GM18951 (cell line): ENCODE measurements at regions not wholly inside any gene's neighbourhood (a gene's known extent, or its start where the extent isn't known, plus 50 kb on each side); places are given as distances from the start of the nearest gene placed in this dataset.

Experiments
- POLR2A ChIP-seq: IDR thresholded peaks from 4 replicates; pipeline ENCODE4 v1.6.1; 2011; ENCODE audit warnings: mild to moderate bottlenecking; ENCODE audit not compliant: insufficient read length, insufficient read depth; ENCODE audit errors: extremely low read depth
- in situ Hi-C: fragments of 300-500 bp; cut with MboI; formaldehyde crosslinking; loops from one replicate; pipeline ENCODE4 v1.12.0; 2022; ENCODE audit warnings: low sequenced_read_pairs, mixed read lengths, inconsistent platforms; ENCODE audit not compliant: unreplicated experiment

- in situ Hi-C loops: no loop called here
- TF ChIP-seq POLR2A: no peak
Measured at GRCh38 chr1:81174811-81175476, 625.8 kb upstream of the ADGRL2 start.

GRCh38 chr1:81174052-81174451 is 626.7 kb upstream of the ADGRL2 start:
- in situ Hi-C loops: no loop called here

GRCh38 chr1:81172483-81172882 is 628.3 kb upstream of the ADGRL2 start:
- TF ChIP-seq POLR2A: no peak
- in situ Hi-C loops: no loop called here

More at GRCh38 chr1:81174052-81174451, 626.7 kb upstream of the ADGRL2 start:
- TF ChIP-seq POLR2A: no peak

GRCh38 chr1:81170721-81171120 is 630.0 kb upstream of the ADGRL2 start:
- no peak for TF ChIP-seq POLR2A
- in situ Hi-C loops: no loop called here

- in situ Hi-C loops: no loop called here
- no peak for TF ChIP-seq POLR2A
Measured at GRCh38 chr1:81165963-81166362, 634.8 kb upstream of the ADGRL2 start.

- in situ Hi-C loops: no loop called here
- no peak for TF ChIP-seq POLR2A
Measured at GRCh38 chr1:81160696-81161095, 640.0 kb upstream of the ADGRL2 start.

GRCh38 chr1:81158592-81158991 is 642.1 kb upstream of the ADGRL2 start:
- TF ChIP-seq POLR2A: no peak

GRCh38 chr1:81157686-81158085 is 643.0 kb upstream of the ADGRL2 start:
- TF ChIP-seq POLR2A: no peak
- in situ Hi-C loops: no loop called here

More at GRCh38 chr1:81158592-81158991, 642.1 kb upstream of the ADGRL2 start:
- in situ Hi-C loops: no loop called here

- no peak for TF ChIP-seq POLR2A
- in situ Hi-C loops: no loop called here
Measured at GRCh38 chr1:81156887-81157286, 643.8 kb upstream of the ADGRL2 start.

- in situ Hi-C loops: no loop called here
- no peak for TF ChIP-seq POLR2A
Measured at GRCh38 chr1:81155131-81155530, 645.6 kb upstream of the ADGRL2 start.

GRCh38 chr1:81151206-81151605 is 649.5 kb upstream of the ADGRL2 start:
- no peak for TF ChIP-seq POLR2A
- in situ Hi-C loops: no loop called here

GRCh38 chr1:81149649-81150325 is 650.9 kb upstream of the ADGRL2 start:
- TF ChIP-seq POLR2A: no peak
- in situ Hi-C loops: no loop called here

GRCh38 chr1:81144240-81144825 is 656.4 kb upstream of the ADGRL2 start:
- in situ Hi-C loops: no loop called here
- no peak for TF ChIP-seq POLR2A
